C4-2B (cell line): ENCODE measurements at regions not wholly inside any gene's neighbourhood (a gene's known extent, or its start where the extent isn't known, plus 50 kb on each side); places are given as distances from the start of the nearest gene placed in this dataset.

Source experiments
- H3K27ac ChIP-seq: fragments of 450-650 bp; 2 replicates; pipeline ENCODE4 v1.5.1; 2017
- CTCF ChIP-seq: fragments of 450-650 bp; conservative IDR thresholded peaks from 2 replicates; pipeline ENCODE4 v1.5.1; 2017; ENCODE audit warnings: mild to moderate bottlenecking
- ZFX ChIP-seq: fragments of 450-650 bp; IDR thresholded peaks from 2 replicates; pipeline ENCODE4 v1.6.1; 2017

DNA sequence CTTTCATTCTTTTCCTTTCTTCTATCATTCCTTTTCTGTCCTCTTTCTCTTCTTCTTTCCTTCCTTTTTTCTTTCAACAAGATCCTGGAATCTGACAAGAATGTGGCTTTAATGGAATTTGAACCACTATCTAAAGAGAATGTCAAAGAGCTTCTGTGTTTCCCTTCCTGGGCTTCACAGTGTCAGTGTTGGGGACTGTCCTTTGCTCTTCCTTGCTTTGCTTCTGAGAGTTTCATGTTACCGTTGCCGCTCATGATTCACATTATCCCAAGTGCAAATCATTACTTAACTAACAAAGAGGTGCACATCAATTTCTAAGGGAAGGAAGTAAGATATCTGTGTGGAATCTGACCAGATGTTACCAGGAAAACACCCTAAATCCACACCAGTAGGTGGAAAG lies 90.5 kb upstream of the DDIT4L start:
- no peak overlapping the region for H3K27ac ChIP-seq
- TF ChIP-seq ZFX = no peak
- TF ChIP-seq CTCF = no peak

DNA sequence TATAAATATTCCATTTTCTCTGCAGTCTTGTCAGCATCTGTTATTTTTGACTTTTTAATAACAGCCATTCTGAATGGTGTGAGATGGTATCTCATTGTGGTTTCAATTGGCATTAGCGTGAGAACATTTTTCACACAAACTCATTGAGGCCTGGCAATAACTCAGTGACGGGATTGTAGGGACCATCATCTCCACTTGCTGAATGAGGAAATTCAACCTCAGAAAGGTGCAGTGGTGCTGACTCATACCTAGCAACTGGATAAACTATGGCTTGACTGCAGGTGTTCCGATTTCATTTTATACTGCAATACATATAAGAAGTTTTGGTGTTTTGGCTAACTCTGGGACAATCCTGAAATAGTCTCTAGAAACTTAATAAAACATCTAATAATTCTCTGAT lies 88.3 kb upstream of the DDIT4L start:
- no peak overlapping the region for H3K27ac ChIP-seq
- TF ChIP-seq CTCF (no peak), ZFX (no peak)

DNA sequence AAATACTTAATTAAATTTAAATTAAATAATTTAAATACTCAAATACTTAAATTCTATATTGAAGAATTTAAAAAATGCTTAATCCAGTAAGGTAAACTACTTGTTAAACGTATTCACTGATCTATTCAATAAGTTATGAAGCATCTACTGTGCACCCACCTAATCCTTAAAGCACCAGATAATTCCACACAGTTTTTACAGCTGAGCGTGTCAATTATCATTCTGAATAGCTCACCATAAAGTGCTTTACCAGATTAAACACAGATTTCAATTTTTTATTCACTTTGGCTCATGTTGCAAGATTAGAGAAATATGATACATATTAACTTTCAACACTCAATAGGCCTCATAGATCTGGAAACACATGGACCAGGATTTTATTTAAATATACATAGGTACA lies 79.2 kb upstream of the DDIT4L start:
- TF ChIP-seq ZFX (no peak), CTCF (no peak)
- H3K27ac ChIP-seq = no peak overlapping the region

DNA sequence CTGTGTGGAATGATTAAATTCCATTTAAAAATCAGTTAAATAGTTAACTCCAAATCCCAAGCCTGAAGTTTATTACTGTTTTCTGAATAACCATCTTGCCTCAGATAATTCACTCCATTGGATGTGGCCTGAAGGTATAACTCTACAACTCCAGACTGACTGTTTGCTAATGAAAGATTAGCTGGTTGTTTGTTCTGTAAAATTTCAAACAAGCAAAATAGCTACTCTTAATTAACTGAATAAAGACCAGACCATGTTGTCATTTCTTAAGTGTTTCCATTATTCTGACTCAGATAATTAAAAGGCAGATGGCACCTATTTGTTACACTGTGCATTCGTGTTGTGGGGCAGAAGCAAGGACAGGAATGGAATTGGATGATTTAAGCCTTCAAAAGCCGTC lies 78.5 kb upstream of the DDIT4L start:
- no peak for TF ChIP-seq CTCF
- no peak for TF ChIP-seq ZFX
- H3K27ac ChIP-seq = no peak overlapping the region

DNA sequence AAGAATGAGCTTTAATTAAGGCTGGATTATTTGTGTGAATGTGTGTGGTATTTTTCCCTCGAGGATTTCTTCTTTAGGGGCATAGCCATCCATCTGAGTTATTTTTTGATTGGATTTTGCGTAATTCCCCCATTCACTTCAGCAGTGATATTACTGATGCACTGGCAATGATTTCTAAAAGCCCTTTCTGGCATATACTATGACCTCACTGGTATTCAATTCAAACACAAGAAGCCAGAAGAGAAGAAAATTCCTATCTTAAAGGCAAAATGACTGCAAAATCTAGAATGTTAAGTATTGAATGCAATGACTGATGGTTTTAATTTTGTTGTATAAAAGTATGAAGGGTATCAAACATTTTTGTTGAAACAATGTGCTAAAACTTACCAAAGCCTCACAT lies 71.1 kb upstream of the DDIT4L start:
- no peak overlapping the region for H3K27ac ChIP-seq
- no peak for TF ChIP-seq CTCF

- H3K27ac ChIP-seq = no peak overlapping the region
- TF ChIP-seq CTCF = no peak
- no peak for TF ChIP-seq ZFX
These were observed 68.4 kb upstream of the DDIT4L start for GRCh38 chr4:100258675-100259074.

- H3K27ac ChIP-seq = no peak overlapping the region
- TF ChIP-seq CTCF = no peak
These were observed 67.3 kb upstream of the DDIT4L start for GRCh38 chr4:100257567-100257966.
